ENCODE measurements at regions not wholly inside any gene's neighbourhood (a gene's known extent, or its start where the extent isn't known, plus 50 kb on each side); places are given as distances from the start of the nearest gene placed in this dataset.
"Not testable (repeated sequence)": the region's sequence is repeated elsewhere in the genome, so short reads cannot be mapped to it uniquely, and the experiment has no call there.

- no peak for TF ChIP-seq CTCF (IDR thresholded peaks at IDR 0.05; ENCODE audit: insufficient read depth, low read depth, low read length, missing control alignments)
- no peak for DNase-seq (ENCODE audit: low read depth)
- no peak overlapping the region for H3K4me3 ChIP-seq (ENCODE audit: low read length)
These were observed 901.9 kb upstream of the WWC1 start for GRCh38 chr5:167389537-167389936.

DNA sequence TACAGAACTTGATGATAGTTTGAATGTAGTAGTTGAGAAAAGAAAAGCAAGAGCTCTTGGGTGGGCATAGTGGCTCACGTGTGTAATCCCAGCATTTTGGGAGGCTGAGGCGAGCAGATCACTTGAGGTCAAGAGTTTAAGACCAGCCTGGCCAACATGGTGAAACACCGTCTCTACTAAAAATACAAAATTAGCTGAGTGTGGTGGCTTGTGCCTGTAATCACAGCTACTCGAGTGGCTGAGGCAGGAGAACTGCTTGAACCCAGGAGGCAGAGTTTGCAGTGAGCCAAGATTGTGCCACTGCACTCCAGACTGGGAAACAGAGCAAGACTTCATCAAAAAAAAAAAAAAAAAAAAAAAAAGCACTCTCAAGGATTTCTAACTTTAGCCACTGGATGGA is 900.2 kb upstream of the WWC1 start:
- not testable (repeated sequence) for DNase-seq (ENCODE audit: low read depth); H3K4me3 ChIP-seq (ENCODE audit: low read length)

GRCh38 chr5:167392240-167392639 is 899.2 kb upstream of the WWC1 start:
- H3K4me3 ChIP-seq (ENCODE audit: low read length) = no peak overlapping the region
- no peak for DNase-seq (ENCODE audit: low read depth)
- TF ChIP-seq CTCF (IDR thresholded peaks at IDR 0.05; ENCODE audit: insufficient read depth, low read depth, low read length, missing control alignments) = no peak

DNA sequence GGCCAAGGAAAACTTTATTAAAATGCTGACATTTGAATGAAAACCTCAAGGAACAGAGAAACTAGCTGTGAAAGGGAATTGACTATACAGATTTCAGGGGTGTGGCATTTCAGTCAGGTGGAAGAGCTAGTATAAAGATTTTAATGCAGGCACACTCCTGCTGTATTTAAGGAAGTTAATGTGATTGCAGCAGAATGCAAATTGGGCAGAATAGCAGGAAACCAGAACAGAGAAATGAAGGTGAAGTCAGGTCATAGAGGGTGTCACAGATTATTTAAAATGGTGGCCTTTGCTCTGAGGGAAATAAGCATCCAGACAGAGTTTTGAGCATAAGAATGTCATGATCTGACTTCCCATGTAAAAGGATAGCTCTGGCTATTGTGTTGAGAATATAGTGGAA is 898.1 kb upstream of the WWC1 start:
- DNase-seq (ENCODE audit: low read depth) = no peak
- H3K4me3 ChIP-seq (ENCODE audit: low read length) = no peak overlapping the region
- TF ChIP-seq CTCF (IDR thresholded peaks at IDR 0.05; ENCODE audit: insufficient read depth, low read depth, low read length, missing control alignments) = no peak

- no peak overlapping the region for H3K4me3 ChIP-seq (ENCODE audit: low read length)
- no peak for TF ChIP-seq CTCF (IDR thresholded peaks at IDR 0.05; ENCODE audit: insufficient read depth, low read depth, low read length, missing control alignments)
- peak; percentile 10 for DNase-seq (ENCODE audit: low read depth)
These were observed 888.8 kb upstream of the WWC1 start for GRCh38 chr5:167402671-167403070.

DNA sequence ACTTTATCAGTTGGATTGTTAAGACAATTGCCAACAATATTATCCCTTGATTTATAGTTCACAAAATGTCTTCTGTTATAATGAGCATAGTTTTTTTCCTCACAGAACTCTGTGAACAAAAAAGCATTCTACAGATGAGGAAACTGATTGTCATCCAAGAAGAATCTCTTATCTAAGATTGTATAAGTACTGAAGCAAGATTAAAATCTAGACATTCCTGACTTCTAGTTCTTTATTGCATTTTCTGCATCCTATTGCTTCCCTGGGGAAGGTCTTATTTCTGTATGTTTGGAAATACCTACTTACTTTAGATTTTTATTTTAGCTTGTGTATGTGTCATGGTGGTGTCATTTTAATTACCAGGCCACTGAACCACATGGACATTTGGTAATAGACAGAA is 884.9 kb upstream of the WWC1 start:
- no peak overlapping the region for H3K4me3 ChIP-seq (ENCODE audit: low read length)
- no peak for DNase-seq (ENCODE audit: low read depth)
- no peak for TF ChIP-seq CTCF (IDR thresholded peaks at IDR 0.05; ENCODE audit: insufficient read depth, low read depth, low read length, missing control alignments)

DNA sequence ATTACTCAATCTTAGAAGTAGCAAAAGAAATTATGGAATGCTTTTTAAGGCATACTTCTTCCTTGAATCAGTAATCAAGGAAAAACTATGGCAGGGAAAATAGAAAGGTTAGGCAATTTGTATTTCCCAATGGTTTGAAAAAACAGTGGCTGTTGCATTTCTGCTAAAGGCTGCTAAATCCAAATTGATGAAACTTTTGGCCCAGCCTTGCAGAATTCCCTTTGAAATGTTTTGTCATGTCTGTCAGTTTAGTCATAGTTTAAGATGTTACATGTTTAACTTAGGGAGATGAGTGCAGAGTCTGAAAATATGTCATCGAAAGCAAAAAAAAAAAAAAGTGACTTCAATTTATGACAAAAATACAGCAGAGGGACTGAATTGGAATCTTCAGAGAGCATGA is 878.9 kb upstream of the WWC1 start:
- no peak for TF ChIP-seq CTCF (IDR thresholded peaks at IDR 0.05; ENCODE audit: insufficient read depth, low read depth, low read length, missing control alignments)
- DNase-seq (ENCODE audit: low read depth) = no peak
- no peak overlapping the region for H3K4me3 ChIP-seq (ENCODE audit: low read length)

GRCh38 chr5:167413506-167413905 is 877.9 kb upstream of the WWC1 start:
- TF ChIP-seq CTCF (IDR thresholded peaks at IDR 0.05; ENCODE audit: insufficient read depth, low read depth, low read length, missing control alignments) = no peak
- H3K4me3 ChIP-seq (ENCODE audit: low read length) = no peak overlapping the region
- DNase-seq (ENCODE audit: low read depth) = no peak
